ENCODE measurements at regions not wholly inside any gene's neighbourhood (a gene's known extent, or its start where the extent isn't known, plus 50 kb on each side); places are given as distances from the start of the nearest gene placed in this dataset.

- TF ChIP-seq CTCF (conservative IDR thresholded peaks at IDR 0.05 in 1 of 2, IDR thresholded peaks at IDR 0.05 in 1 of 2; ENCODE audit: extremely low read depth in 1 of 2, insufficient read depth in 1 of 2, low read depth in 1 of 2, low read length in 2 of 2) (no peak), EZH2 (IDR thresholded peaks at IDR 0.05; ENCODE audit: borderline replicate concordance, low read length) (no peak)
Observed at GRCh38 chr9:115943431-115944165, 210.0 kb upstream of the PAPPA start.

Measured in mammary epithelial cell (primary cell).